GM12865 (cell line): ENCODE measurements at regions not wholly inside any gene's neighbourhood (a gene's known extent, or its start where the extent isn't known, plus 50 kb on each side); places are given as distances from the start of the nearest gene placed in this dataset.
"Not testable (repeated sequence)": the region's sequence is repeated elsewhere in the genome, so short reads cannot be mapped to it uniquely, and the experiment has no call there.

Experiments
- DNase-seq: peaks from one replicate; pipeline ENCODE4 v3.0.0; 2010; ENCODE audit warnings: low read depth
- H3K4me3 ChIP-seq: 2 replicates; pipeline ENCODE4 v1.5.1; 2011; ENCODE audit warnings: mild to moderate bottlenecking, low read depth, low read length, control low read depth
- TF ChIP-seq, protein P1 (sequence below): IDR thresholded peaks from 2 replicates; pipeline ENCODE4 v1.5.1; 2011; ENCODE audit warnings: low read length, control low read depth, low read depth, inconsistent platforms; ENCODE audit not compliant: insufficient read depth; ENCODE audit errors: missing control alignments

DNA sequence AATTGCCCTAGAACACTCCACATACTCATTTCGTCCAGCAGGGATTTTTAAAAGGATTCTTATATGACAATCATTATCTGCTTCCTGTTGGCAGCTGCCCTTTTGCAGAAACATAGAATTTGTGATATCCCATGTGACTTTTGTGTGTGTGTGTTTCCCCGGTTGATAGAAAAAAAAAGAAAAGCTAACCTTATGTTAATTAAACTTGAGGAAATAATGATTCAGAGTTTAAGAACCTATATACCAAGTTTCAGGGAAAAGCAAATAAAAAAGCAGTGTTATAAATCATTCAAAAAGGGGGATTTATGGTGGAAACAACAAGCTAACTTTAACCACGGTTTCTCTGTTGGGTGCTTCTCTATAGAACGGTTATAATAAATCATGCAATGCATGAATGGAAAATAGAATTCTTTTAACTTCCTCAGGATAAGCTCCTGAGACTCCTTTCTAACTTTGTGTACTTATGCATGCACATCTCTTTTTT, 826.9 kb upstream of the EYS start:
- DNase-seq, result no peak
- TF ChIP-seq, protein P1, sequence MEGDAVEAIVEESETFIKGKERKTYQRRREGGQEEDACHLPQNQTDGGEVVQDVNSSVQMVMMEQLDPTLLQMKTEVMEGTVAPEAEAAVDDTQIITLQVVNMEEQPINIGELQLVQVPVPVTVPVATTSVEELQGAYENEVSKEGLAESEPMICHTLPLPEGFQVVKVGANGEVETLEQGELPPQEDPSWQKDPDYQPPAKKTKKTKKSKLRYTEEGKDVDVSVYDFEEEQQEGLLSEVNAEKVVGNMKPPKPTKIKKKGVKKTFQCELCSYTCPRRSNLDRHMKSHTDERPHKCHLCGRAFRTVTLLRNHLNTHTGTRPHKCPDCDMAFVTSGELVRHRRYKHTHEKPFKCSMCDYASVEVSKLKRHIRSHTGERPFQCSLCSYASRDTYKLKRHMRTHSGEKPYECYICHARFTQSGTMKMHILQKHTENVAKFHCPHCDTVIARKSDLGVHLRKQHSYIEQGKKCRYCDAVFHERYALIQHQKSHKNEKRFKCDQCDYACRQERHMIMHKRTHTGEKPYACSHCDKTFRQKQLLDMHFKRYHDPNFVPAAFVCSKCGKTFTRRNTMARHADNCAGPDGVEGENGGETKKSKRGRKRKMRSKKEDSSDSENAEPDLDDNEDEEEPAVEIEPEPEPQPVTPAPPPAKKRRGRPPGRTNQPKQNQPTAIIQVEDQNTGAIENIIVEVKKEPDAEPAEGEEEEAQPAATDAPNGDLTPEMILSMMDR, result no peak
- H3K4me3 ChIP-seq, result no peak overlapping the region

GRCh38 chr6:66526061-66526460, 819.0 kb upstream of the EYS start:
- TF ChIP-seq, protein P1, result no peak
- no peak overlapping the region for H3K4me3 ChIP-seq
- no peak for DNase-seq

- no peak for DNase-seq
- TF ChIP-seq, protein P1, result no peak
- H3K4me3 ChIP-seq, result no peak overlapping the region
Observed at GRCh38 chr6:66522864-66523263, 815.8 kb upstream of the EYS start.

GRCh38 chr6:66516377-66516776, 809.4 kb upstream of the EYS start:
- no peak for DNase-seq
- TF ChIP-seq, protein P1, result no peak
- no peak overlapping the region for H3K4me3 ChIP-seq

- DNase-seq, result no peak
- TF ChIP-seq, protein P1, result no peak
Observed at GRCh38 chr6:66508433-66508832, 801.4 kb upstream of the EYS start.

GRCh38 chr6:66499851-66500250, 792.8 kb upstream of the EYS start:
- TF ChIP-seq, protein P1, result no peak
- DNase-seq, result no peak
- no peak overlapping the region for H3K4me3 ChIP-seq

More at GRCh38 chr6:66508433-66508832, 801.4 kb upstream of the EYS start:
- no peak overlapping the region for H3K4me3 ChIP-seq

DNA sequence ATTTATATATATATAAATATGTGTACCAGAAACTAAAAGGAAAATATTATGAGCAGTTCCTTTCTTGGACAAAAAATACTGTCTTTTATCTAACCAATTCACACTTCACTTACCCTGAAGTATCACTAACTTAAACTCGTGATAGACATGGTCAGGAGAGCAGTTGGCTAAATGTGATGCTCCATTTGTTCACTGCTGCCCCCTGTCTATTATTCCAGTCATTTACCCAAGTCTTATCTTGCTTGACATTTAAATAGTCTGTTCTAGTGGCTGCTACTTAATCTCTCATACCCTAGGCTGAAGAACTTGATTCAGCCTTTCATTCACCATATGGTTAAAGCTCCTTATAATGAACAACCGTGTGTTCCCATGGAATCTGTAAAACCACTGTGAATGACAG, 789.6 kb upstream of the EYS start:
- TF ChIP-seq, protein P1, result no peak
- no peak overlapping the region for H3K4me3 ChIP-seq
- no peak for DNase-seq

GRCh38 chr6:66494643-66495042, 787.6 kb upstream of the EYS start:
- DNase-seq, H3K4me3 ChIP-seq: not testable (repeated sequence)
